ENCODE measurements at regions not wholly inside any gene's neighbourhood (a gene's known extent, or its start where the extent isn't known, plus 50 kb on each side); places are given as distances from the start of the nearest gene placed in this dataset.

- Mint-ChIP-seq H3K4me3 (ENCODE audit: unreplicated experiment) (no peak overlapping the region), H3K4me1 (ENCODE audit: unreplicated experiment) (no peaks in the 10 kb centered on the region), H3K27ac (ENCODE audit: unreplicated experiment) (no peak overlapping the region), H3K36me3 (ENCODE audit: unreplicated experiment) (peaks cover 2% of the 10 kb centered on the region), H3K27me3 (ENCODE audit: unreplicated experiment) (peaks cover 9% of the 10 kb centered on the region), H3K9me3 (ENCODE audit: unreplicated experiment) (peaks cover 6% of the 10 kb centered on the region)
- TF ChIP-seq CTCF (IDR thresholded peaks at IDR 0.05) = no peak
- peak; percentile 75 for DNase-seq (ENCODE audit: extremely low spot score, unreplicated experiment)
Measured at GRCh38 chr15:72888211-72888610, 104.7 kb upstream of the ADPGK start.

GRCh38 chr15:72887376-72887775, 103.8 kb upstream of the ADPGK start:
- peaks cover 2% of the 10 kb centered on the region for H3K36me3 Mint-ChIP-seq (ENCODE audit: unreplicated experiment)
- peaks cover 12% of the 10 kb centered on the region for H3K9me3 Mint-ChIP-seq (ENCODE audit: unreplicated experiment)
- no peak overlapping the region for H3K4me3 Mint-ChIP-seq (ENCODE audit: unreplicated experiment)
- no peak for TF ChIP-seq CTCF (IDR thresholded peaks at IDR 0.05)
- DNase-seq (ENCODE audit: extremely low spot score, unreplicated experiment) = no peak
- no peaks in the 10 kb centered on the region for H3K4me1 Mint-ChIP-seq (ENCODE audit: unreplicated experiment)
- no peak overlapping the region for H3K27ac Mint-ChIP-seq (ENCODE audit: unreplicated experiment)
- peaks cover 8% of the 10 kb centered on the region for H3K27me3 Mint-ChIP-seq (ENCODE audit: unreplicated experiment)

- Mint-ChIP-seq H3K36me3 (ENCODE audit: unreplicated experiment) (no peaks in the 10 kb centered on the region), H3K9me3 (ENCODE audit: unreplicated experiment) (peaks cover 20% of the 10 kb centered on the region), H3K27ac (ENCODE audit: unreplicated experiment) (no peak overlapping the region), H3K27me3 (ENCODE audit: unreplicated experiment) (peaks cover 4% of the 10 kb centered on the region), H3K4me3 (ENCODE audit: unreplicated experiment) (no peak overlapping the region), H3K4me1 (ENCODE audit: unreplicated experiment) (no peaks in the 10 kb centered on the region)
- DNase-seq (ENCODE audit: extremely low spot score, unreplicated experiment) = no peak
- no peak for TF ChIP-seq CTCF (IDR thresholded peaks at IDR 0.05)
Measured at GRCh38 chr15:72884311-72884710, 100.8 kb upstream of the ADPGK start.

GRCh38 chr15:72873379-72874233, 90.0 kb upstream of the ADPGK start:
- DNase-seq (ENCODE audit: extremely low spot score, unreplicated experiment) = peak; percentile 77
- TF ChIP-seq CTCF (IDR thresholded peaks at IDR 0.05) = no peak
- Mint-ChIP-seq H3K4me3 (ENCODE audit: unreplicated experiment) (no peak overlapping the region), H3K9me3 (ENCODE audit: unreplicated experiment) (peaks cover 12% of the 10 kb centered on the region), H3K27ac (ENCODE audit: unreplicated experiment) (no peak overlapping the region), H3K36me3 (ENCODE audit: unreplicated experiment) (no peaks in the 10 kb centered on the region), H3K4me1 (ENCODE audit: unreplicated experiment) (no peaks in the 10 kb centered on the region), H3K27me3 (ENCODE audit: unreplicated experiment) (peaks cover 33% of the 10 kb centered on the region)

- DNase-seq (ENCODE audit: extremely low spot score, unreplicated experiment) = peak; percentile 38
- Mint-ChIP-seq H3K9me3 (ENCODE audit: unreplicated experiment) (peaks cover 12% of the 10 kb centered on the region), H3K27ac (ENCODE audit: unreplicated experiment) (no peak overlapping the region), H3K4me1 (ENCODE audit: unreplicated experiment) (no peaks in the 10 kb centered on the region), H3K36me3 (ENCODE audit: unreplicated experiment) (no peaks in the 10 kb centered on the region), H3K4me3 (ENCODE audit: unreplicated experiment) (no peak overlapping the region), H3K27me3 (ENCODE audit: unreplicated experiment) (peaks cover 27% of the 10 kb centered on the region)
- no peak for TF ChIP-seq CTCF (IDR thresholded peaks at IDR 0.05)
Measured at GRCh38 chr15:72872066-72872845, 88.7 kb upstream of the ADPGK start.

Measured in osteocyte (in vitro differentiated cells).